Body of pancreas (tissue), 4 donors: ENCODE measurements at regions not wholly inside any gene's neighbourhood (a gene's known extent, or its start where the extent isn't known, plus 50 kb on each side); places are given as distances from the start of the nearest gene placed in this dataset.

ENCODE experiments used
- CTCF ChIP-seq, 7 experiments: fragments of 450-650 bp in 4 of 7; fragments of 200-600 bp in 3 of 7; sonication (generic) in 3 of 7; IDR thresholded peaks; one replicate each; pipeline ENCODE4 v1.5.1; 2016 to 2019; ENCODE audit warnings: antibody characterized with exemption in 7 of 7
- POLR2A ChIP-seq, 3 donors: fragments of 450-650 bp; IDR thresholded peaks; one replicate each; pipeline ENCODE4 v1.6.1; 2016; ENCODE audit warnings: antibody characterized with exemption in 3 of 3, mild to moderate bottlenecking in 2 of 3

- no peak for TF ChIP-seq CTCF (IDR thresholded peaks at IDR 0.05)
- no peak for TF ChIP-seq POLR2A (IDR thresholded peaks at IDR 0.05)
Measured at GRCh38 chr9:6113312-6113711, 97.9 kb upstream of the RANBP6 start.
